HG02642 (cell line): ENCODE measurements at regions not wholly inside any gene's neighbourhood (a gene's known extent, or its start where the extent isn't known, plus 50 kb on each side); places are given as distances from the start of the nearest gene placed in this dataset.

ENCODE experiments used
- ATAC-seq: cut with Tn5 transposase; IDR thresholded peaks from one replicate; pipeline ENCODE4 v1.9.1; 2021; ENCODE audit warnings: mild to moderate bottlenecking; ENCODE audit not compliant: unreplicated experiment, poor library complexity

DNA sequence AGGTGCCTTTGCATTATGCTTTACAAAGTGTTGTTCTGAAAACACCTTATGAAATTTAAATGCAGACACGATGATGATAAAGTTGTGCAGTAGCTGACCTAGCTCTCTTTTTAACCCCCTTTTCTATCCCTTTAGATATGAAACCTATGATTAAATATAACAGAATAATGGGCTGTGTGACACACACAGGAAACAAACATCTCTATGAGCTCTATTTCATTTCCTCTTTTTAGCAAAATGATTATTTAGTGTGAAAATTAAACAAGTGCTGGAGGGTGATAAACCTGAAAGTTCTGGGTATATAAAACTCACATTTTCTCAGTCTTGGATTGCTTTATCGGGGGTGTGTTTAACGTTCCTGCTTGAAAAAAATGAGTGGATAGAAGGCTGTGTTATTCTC, 1310.5 kb upstream of the CELF2 start:
- ATAC-seq: no peak

- no peak for ATAC-seq
Measured at GRCh38 chr10:9709849-9710248, 1307.8 kb upstream of the CELF2 start.

DNA sequence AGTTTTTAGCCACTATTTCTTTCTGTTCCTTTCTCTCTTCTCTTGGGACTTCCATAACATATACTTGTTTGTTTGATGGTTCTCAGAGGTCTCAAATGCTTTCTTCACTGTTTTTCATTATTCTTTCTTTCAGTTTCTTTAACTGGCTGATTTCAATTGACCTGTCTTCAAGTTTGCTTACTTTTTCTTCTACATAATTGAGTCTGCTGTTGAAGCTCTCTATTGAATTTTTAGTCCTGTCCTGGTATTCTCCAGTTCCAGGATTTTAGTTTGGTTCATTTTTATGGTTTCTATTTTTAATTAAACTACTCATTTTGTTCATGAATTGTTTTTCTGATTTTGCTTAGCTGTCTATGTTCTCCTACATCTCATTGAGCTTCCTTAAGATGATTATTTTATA, 1305.3 kb upstream of the CELF2 start:
- no peak for ATAC-seq

- no peak for ATAC-seq
Measured at GRCh38 chr10:9719246-9719645, 1298.4 kb upstream of the CELF2 start.

- no peak for ATAC-seq
Measured at GRCh38 chr10:9733766-9734165, 1283.9 kb upstream of the CELF2 start.

GRCh38 chr10:9734218-9734617, 1283.5 kb upstream of the CELF2 start:
- ATAC-seq: no peak

DNA sequence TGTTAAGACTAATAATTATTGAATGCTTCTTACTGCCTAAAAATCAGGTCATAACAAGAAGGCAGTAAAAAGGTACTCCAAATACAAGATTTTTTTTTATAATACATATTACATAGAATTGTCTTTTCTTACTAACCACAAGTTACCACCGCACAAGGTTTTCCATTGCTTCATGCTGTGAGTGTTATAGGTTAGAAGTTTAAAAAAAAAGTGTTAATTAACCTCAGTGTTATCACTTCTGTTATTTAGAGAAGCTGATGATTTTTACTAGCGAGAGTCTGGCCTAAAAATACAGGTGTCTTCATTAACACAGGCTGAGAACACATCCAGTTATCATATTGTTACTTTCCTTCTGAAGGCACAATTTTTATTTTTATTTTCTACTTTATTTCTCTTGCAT, 1281.9 kb upstream of the CELF2 start:
- no peak for ATAC-seq

GRCh38 chr10:9743639-9744038, 1274.0 kb upstream of the CELF2 start:
- no peak for ATAC-seq

GRCh38 chr10:9745158-9745557, 1272.5 kb upstream of the CELF2 start:
- no peak for ATAC-seq

GRCh38 chr10:9757176-9757575, 1260.5 kb upstream of the CELF2 start:
- no peak for ATAC-seq

DNA sequence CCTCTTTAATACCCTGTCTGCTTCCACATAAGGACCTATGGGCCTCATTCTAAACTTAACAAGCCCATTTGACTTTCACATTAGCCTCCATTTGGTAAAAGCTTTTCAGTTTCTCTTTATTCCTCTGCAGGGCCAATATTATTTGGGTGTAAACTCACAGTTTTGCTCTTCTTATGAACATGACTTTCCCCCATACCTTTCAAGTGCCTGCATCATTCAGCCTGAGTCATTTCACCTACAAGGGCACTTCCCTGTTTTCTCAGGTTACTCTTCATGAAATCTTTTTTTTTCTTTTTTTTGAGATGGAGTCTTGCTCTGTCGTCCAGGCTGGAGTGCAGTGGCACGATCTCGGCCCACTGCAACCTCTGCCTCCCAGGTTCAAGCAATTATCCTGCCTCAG, 1258.1 kb upstream of the CELF2 start:
- ATAC-seq: no peak

GRCh38 chr10:9762966-9763656, 1254.6 kb upstream of the CELF2 start:
- ATAC-seq: no peak

DNA sequence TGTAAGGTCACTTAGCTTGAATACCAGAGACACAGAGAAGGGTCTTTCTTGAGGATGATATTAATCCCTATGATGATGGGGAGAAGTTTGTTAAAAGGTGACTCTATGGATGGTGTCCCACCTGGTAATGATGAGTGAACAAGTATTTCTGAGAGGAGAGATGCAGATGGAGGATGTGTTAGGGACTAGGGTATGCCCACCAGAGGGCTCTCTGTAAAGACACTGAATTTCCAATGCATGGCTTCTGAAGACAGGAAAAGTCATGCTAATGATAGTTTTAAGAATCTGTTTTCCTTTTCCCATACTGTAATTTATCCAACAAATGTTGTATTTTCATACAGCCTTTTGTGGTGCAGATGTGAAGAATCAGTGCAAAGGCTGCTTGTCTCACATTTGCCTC, 1250.9 kb upstream of the CELF2 start:
- ATAC-seq: no peak

- ATAC-seq: no peak
Measured at GRCh38 chr10:9781666-9782065, 1236.0 kb upstream of the CELF2 start.

- no peak for ATAC-seq
Measured at GRCh38 chr10:9786101-9786500, 1231.6 kb upstream of the CELF2 start.

GRCh38 chr10:9786576-9786975, 1231.1 kb upstream of the CELF2 start:
- ATAC-seq: no peak

DNA sequence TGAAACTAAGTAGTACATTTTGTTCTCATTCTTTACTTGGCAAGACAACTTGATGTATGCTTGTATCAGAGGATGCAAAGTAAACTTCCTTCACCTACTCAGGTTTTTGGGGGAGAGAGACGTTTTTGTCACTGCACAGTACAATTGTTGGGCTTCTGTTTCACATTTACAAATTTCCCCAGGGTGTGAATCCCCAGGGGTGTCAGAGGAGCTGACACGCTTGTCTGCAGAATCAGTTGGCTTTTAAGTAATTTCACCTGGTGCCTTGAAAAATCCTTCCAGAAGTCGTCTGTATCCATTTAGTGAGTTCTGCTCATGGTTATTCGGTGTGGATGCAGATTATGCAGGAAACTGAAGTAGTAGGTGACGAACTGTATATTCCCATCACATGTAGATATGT, 1227.7 kb upstream of the CELF2 start:
- no peak for ATAC-seq

DNA sequence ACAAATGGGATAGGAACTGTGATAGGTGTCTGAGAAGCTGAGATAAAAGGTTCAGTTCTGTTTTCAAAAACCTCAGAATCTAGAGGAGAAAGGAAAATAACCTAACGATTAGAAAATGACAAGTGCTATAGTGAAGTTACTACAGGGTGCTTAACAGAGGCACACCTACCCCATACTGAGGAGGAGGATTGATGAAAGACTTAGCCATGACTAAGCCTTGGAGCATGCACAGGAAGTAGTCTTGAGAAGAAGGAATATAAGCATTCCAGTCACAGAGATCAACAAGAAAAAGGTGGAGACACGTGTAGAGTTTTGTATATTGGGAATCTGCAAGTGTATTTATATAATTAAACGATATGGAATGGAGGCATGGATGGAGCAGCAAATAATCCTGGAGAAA, 1225.5 kb upstream of the CELF2 start:
- no peak for ATAC-seq

DNA sequence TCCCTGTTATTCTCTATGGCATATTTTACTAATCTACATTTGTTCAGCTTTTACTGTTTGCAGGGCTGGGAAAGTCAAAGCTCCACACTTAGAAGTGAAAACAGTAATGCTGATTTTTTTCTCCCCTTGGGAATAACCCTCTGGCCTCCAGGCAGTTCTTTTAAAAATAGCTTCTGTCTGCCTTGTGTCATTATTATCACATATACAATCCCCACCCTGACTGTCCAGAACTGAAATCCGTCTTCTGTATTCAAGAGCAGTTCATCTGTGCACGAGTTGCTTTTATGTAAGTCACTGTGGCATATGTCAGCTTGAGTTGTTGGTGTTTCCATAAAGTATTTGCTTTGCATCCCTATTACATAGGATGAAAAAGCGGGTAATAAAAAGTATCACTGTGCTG, 1221.1 kb upstream of the CELF2 start:
- no peak for ATAC-seq

- no peak for ATAC-seq
Measured at GRCh38 chr10:9800011-9800410, 1217.7 kb upstream of the CELF2 start.

- ATAC-seq: no peak
Measured at GRCh38 chr10:9800571-9800970, 1217.1 kb upstream of the CELF2 start.

- no peak for ATAC-seq
Measured at GRCh38 chr10:9807846-9808245, 1209.8 kb upstream of the CELF2 start.

DNA sequence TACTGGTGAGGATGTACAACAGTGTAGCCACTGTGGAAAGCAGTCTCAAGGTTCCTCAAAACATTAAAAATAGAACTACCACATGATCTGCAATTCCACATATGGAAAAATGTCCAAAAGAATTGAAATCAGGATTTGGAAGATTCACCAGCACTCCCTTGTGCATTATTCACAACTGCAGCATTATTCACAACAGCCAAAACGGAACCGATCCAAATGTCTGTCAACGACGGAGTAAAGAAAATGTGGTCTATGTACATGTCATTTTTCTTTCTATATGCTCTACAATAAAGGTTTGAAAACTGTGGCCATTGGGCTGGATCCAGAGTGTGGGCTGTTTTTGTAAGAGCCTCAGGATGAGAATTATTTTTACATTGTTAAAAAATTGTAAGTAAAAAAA, 1206.1 kb upstream of the CELF2 start:
- no peak for ATAC-seq
